ENCODE measurements at regions not wholly inside any gene's neighbourhood (a gene's known extent, or its start where the extent isn't known, plus 50 kb on each side); places are given as distances from the start of the nearest gene placed in this dataset.
"Not testable (repeated sequence)": the region's sequence is repeated elsewhere in the genome, so short reads cannot be mapped to it uniquely, and the experiment has no call there.

DNA sequence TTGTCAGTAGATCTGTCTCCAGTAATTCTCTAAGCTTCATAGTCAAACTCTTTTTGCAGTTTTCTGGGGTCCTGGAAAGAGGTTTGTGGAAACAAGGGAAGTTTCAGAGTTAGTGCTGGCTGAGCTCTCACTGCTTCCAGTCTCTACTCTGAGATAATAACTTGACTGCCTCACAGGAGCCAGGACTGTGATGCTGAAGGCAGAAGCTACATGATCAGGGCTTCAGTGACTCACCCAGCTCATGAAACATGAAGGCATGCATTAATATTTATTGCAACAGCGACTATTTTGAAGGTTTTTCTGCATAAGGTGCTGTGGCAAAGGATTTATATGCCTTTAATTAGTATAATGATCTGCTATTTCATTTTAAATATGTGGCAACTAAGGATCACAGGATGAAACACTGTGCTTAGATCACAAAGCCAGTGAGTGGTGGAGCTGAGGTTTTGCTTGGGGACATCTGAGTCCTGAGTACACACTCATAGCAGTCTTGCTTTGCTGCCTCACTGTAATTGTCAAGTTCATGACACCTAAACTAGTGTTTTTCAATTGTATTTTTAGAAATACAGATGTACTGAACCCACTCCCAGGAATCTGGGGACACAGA, 448.4 kb upstream of the GCFC2 start:
- H3K9me3 ChIP-seq (ENCODE audit: low read length), result no peaks in the 10 kb centered on the region
- H3K4me1 ChIP-seq (ENCODE audit: insufficient read depth, low read length), result peaks cover 30% of the 10 kb centered on the region
- H2AFZ ChIP-seq (ENCODE audit: low read depth, low read length), result no peak overlapping the region
- H3K36me3 ChIP-seq (ENCODE audit: insufficient read depth, low read length), result no peaks in the 10 kb centered on the region
- H3K4me3 ChIP-seq (ENCODE audit: low read length), result no peak overlapping the region
- H3K27me3 ChIP-seq (ENCODE audit: insufficient read depth, low read length), result no peaks in the 10 kb centered on the region

DNA sequence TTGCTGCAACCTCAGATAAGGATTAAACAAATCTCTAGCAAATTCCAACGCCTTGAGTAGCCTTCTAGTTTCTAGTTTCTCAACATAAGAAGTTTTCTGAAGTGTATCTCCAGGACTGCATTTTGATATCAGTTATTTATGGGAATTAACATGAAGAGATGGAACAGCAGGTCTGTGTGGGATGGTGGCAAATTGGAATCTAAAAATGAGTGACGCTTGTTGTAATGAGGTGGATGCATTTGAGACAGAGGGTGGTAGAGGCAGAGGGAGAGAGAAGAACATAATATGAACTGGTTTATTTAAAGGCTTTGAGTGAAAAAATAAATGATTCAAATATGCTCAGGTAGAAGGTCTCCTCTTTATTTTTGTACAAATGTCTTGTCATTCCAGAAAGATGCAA, 446.8 kb upstream of the GCFC2 start:
- H3K4me3 ChIP-seq (ENCODE audit: low read length), result no peak overlapping the region
- H3K9me3 ChIP-seq (ENCODE audit: low read length), result no peaks in the 10 kb centered on the region
- peaks cover 30% of the 10 kb centered on the region for H3K4me1 ChIP-seq (ENCODE audit: insufficient read depth, low read length)
- H3K36me3 ChIP-seq (ENCODE audit: insufficient read depth, low read length), result no peaks in the 10 kb centered on the region
- no peak overlapping the region for H2AFZ ChIP-seq (ENCODE audit: low read depth, low read length)
- H3K27me3 ChIP-seq (ENCODE audit: insufficient read depth, low read length), result no peaks in the 10 kb centered on the region

DNA sequence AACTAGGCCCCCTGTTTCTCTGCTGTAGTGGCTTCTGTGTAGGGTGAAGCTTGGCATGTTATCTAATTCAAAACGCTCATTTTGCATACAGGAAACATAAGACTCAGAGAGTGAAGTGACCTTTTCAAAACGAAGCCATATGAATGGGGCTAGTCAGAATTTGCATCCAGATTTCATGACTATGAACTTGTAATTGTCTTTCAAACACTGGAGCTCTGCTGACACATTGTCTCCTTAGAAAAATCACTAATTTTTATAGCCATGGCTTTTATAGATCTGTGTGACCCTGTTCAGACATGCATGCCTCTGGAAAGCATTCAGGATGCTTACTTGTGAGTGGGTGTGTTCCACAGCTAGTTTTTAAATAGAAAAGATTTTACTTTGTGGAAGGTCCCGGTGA, 444.3 kb upstream of the GCFC2 start:
- no peak overlapping the region for H2AFZ ChIP-seq (ENCODE audit: low read depth, low read length)
- H3K4me3 ChIP-seq (ENCODE audit: low read length), result no peak overlapping the region
- H3K9me3 ChIP-seq (ENCODE audit: low read length), result no peaks in the 10 kb centered on the region
- H3K36me3 ChIP-seq (ENCODE audit: insufficient read depth, low read length), result no peaks in the 10 kb centered on the region
- H3K27me3 ChIP-seq (ENCODE audit: insufficient read depth, low read length), result no peaks in the 10 kb centered on the region
- peaks cover 9% of the 10 kb centered on the region for H3K4me1 ChIP-seq (ENCODE audit: insufficient read depth, low read length)

DNA sequence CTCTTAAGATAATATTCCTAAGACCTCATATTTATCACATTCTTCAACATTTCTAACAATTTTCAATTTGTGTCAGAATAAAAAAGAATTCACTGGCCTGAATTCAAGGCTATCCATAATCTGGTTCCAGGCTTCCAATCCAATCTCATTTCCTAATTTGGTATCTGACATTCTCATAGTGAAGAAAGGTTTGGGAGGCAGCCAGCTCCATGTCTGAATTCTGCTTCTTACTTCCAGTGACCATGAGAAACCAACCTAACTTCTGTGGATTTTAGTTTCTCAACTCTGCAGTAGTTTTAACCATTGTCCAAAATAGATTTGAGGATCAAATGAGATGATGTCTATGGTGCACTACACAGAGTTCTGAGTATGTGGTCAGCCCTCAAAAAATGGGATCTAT, 439.1 kb upstream of the GCFC2 start:
- Histone ChIP-seq H3K27me3 (ENCODE audit: insufficient read depth, low read length) (no peaks in the 10 kb centered on the region), H3K36me3 (ENCODE audit: insufficient read depth, low read length) (no peaks in the 10 kb centered on the region), H3K9me3 (ENCODE audit: low read length) (peaks cover 2% of the 10 kb centered on the region), H2AFZ (ENCODE audit: low read depth, low read length) (no peak overlapping the region), H3K4me3 (ENCODE audit: low read length) (no peak overlapping the region), H3K4me1 (ENCODE audit: insufficient read depth, low read length) (no peaks in the 10 kb centered on the region)

DNA sequence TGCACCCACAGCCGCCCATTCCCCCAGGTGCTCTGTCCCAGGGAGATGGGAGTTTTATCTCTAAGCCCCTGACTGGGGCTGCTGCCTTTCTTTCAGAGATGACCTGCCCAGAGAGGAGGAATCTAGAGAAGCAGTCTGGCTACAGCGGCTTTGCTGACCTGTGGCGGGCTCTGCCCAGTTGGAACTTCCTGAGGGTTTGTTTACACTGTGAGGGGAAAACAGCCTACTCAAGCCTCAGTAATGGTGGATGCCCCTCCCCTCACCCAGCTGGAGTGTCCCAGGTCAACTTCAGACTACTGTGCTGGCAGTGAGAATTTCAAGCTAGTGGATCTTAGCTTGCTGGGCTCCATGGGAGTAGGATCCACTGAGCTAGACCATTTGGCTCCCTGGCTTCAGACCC, 428.6 kb upstream of the GCFC2 start:
- not testable (repeated sequence) for H3K9me3 ChIP-seq (ENCODE audit: low read length); H2AFZ ChIP-seq (ENCODE audit: low read depth, low read length); H3K4me1 ChIP-seq (ENCODE audit: insufficient read depth, low read length); H3K27me3 ChIP-seq (ENCODE audit: insufficient read depth, low read length); H3K4me3 ChIP-seq (ENCODE audit: low read length); H3K36me3 ChIP-seq (ENCODE audit: insufficient read depth, low read length)

DNA sequence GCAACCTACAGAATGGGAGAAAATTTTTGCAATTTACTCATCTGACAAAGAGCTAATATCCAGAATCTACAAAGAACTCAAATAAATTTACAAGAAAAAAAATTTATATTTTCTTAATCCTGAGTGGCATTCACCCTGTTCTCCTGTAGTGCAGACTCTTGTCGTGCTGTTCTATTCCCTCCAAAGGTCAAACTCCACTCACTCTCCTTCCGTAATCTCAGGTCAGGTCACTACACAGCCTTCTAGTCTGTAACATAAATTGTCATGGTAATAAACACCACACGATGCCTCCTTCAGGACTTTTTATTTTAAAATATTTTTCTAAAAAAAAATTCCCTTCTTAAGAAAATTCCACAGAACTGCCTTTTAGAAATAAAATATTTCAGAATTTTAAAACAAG, 417.9 kb upstream of the GCFC2 start:
- H3K9me3 ChIP-seq (ENCODE audit: low read length), result no peaks in the 10 kb centered on the region
- peaks cover 8% of the 10 kb centered on the region for H3K4me1 ChIP-seq (ENCODE audit: insufficient read depth, low read length)
- no peaks in the 10 kb centered on the region for H3K27me3 ChIP-seq (ENCODE audit: insufficient read depth, low read length)
- no peak overlapping the region for H3K4me3 ChIP-seq (ENCODE audit: low read length)
- H2AFZ ChIP-seq (ENCODE audit: low read depth, low read length), result no peak overlapping the region
- H3K36me3 ChIP-seq (ENCODE audit: insufficient read depth, low read length), result no peaks in the 10 kb centered on the region

DNA sequence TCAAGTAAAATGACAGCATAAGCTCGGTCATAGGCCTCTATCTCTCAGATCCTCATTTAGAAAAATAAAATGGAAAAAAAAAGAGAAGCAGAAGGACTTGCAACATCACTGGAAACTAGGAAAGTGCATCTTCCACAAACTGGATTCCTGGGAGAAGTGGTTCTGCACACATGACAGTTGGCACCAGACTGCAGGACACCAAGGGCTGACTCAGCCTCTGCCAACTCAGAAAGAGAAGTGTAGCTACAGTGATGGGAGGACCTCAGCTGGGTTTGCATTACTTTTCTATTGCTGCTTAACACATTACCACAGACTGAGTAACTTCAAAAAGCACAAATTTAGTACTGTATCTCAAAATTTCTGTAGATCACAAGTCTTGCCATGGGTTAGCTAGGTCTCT, 409.5 kb upstream of the GCFC2 start:
- Histone ChIP-seq H3K4me3 (ENCODE audit: low read length) (no peak overlapping the region), H3K27me3 (ENCODE audit: insufficient read depth, low read length) (no peaks in the 10 kb centered on the region), H3K4me1 (ENCODE audit: insufficient read depth, low read length) (no peaks in the 10 kb centered on the region), H3K9me3 (ENCODE audit: low read length) (no peaks in the 10 kb centered on the region), H3K36me3 (ENCODE audit: insufficient read depth, low read length) (no peaks in the 10 kb centered on the region), H2AFZ (ENCODE audit: low read depth, low read length) (no peak overlapping the region)

DNA sequence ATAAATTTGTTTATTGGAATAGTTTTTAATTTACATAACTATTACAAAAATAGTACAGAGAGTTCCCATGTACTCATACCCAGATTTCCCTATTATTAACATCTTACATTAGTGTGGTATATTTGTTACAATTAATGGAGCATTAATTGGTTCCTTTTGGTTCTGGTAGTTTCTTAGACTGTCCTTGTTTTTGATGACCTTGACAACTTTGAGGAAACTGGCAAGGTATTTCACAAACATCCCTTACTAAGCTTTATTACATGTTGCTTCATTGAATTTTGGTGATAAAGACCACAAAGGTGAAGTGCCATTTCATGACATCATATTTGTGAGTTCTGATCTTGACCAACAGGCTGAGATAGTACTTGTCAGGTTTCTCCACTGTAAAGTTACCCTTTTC, 379.0 kb upstream of the GCFC2 start:
- no peaks in the 10 kb centered on the region for H3K4me1 ChIP-seq (ENCODE audit: insufficient read depth, low read length)
- H3K9me3 ChIP-seq (ENCODE audit: low read length), result no peaks in the 10 kb centered on the region
- no peak overlapping the region for H3K4me3 ChIP-seq (ENCODE audit: low read length)
- no peaks in the 10 kb centered on the region for H3K27me3 ChIP-seq (ENCODE audit: insufficient read depth, low read length)
- no peaks in the 10 kb centered on the region for H3K36me3 ChIP-seq (ENCODE audit: insufficient read depth, low read length)
- no peak overlapping the region for H2AFZ ChIP-seq (ENCODE audit: low read depth, low read length)

DNA sequence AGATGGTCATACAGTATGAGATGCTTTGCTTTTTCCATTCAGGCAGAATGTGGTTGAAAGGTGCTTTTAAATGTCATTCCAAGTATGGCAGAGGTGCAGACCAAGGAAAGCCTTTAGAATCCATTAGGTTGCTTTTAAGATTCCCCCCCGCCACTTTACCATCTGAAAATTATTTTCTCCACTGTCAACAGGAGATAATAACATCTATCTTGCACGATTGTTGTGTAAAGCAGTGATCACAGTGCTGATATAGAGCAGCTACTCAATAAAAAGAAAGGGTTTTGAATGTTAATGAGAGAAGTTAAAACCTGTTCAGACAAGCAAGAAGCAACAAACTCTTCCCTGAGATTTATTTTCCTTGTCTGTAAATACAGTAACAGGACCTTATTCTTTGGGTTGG, 372.5 kb upstream of the GCFC2 start:
- H3K36me3 ChIP-seq (ENCODE audit: insufficient read depth, low read length), result no peaks in the 10 kb centered on the region
- no peaks in the 10 kb centered on the region for H3K9me3 ChIP-seq (ENCODE audit: low read length)
- H3K4me3 ChIP-seq (ENCODE audit: low read length), result no peak overlapping the region
- no peak overlapping the region for H2AFZ ChIP-seq (ENCODE audit: low read depth, low read length)
- H3K4me1 ChIP-seq (ENCODE audit: insufficient read depth, low read length), result peaks cover 6% of the 10 kb centered on the region
- H3K27me3 ChIP-seq (ENCODE audit: insufficient read depth, low read length), result no peaks in the 10 kb centered on the region

DNA sequence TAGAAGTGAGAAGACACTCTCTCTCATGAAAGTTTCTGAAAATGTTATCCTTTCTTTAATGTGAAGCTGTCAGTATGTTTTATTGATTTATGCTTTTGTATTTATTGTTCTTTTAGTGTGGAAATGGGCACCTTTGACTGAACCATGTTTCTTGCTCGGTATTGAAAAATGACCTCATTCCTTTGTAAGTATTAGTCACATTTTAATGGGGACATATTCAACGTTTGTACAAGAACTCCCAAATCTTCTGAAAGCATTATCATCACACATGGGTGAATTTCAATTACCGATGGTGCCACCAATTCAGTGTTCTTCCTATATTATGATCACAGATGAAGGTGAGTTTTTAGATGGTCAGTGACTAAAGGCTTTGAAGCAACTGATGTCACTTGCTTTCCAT, 371.8 kb upstream of the GCFC2 start:
- H2AFZ ChIP-seq (ENCODE audit: low read depth, low read length), result no peak overlapping the region

DNA sequence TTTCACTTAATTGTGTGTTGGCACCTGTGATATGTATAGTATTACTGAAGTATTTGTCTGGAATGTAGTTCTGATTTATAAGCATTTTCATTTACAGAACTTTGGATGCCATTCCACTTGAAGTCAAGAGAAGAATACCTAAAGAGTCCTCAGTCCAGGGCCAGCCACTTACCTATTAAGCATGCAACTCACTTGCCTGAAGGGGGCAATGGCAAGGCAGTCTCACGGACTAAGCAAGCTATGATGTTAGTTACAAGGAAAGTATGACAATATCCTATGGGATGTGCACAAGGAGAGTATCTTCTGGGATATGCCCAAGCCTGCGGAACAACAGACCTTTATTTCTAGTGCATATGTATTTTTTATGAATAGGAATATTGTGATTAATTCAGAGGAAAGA, 369.4 kb upstream of the GCFC2 start:
- Histone ChIP-seq H3K36me3 (ENCODE audit: insufficient read depth, low read length) (no peaks in the 10 kb centered on the region), H3K4me3 (ENCODE audit: low read length) (no peak overlapping the region), H3K4me1 (ENCODE audit: insufficient read depth, low read length) (peaks cover 6% of the 10 kb centered on the region), H3K27me3 (ENCODE audit: insufficient read depth, low read length) (no peaks in the 10 kb centered on the region), H3K9me3 (ENCODE audit: low read length) (no peaks in the 10 kb centered on the region), H2AFZ (ENCODE audit: low read depth, low read length) (no peak overlapping the region)

More for the DNA sequence above, 371.8 kb upstream of the GCFC2 start:
- Histone ChIP-seq H3K4me1 (ENCODE audit: insufficient read depth, low read length) (peaks cover 6% of the 10 kb centered on the region), H3K9me3 (ENCODE audit: low read length) (no peaks in the 10 kb centered on the region), H3K27me3 (ENCODE audit: insufficient read depth, low read length) (no peaks in the 10 kb centered on the region), H3K36me3 (ENCODE audit: insufficient read depth, low read length) (no peaks in the 10 kb centered on the region), H3K4me3 (ENCODE audit: low read length) (no peak overlapping the region)

DNA sequence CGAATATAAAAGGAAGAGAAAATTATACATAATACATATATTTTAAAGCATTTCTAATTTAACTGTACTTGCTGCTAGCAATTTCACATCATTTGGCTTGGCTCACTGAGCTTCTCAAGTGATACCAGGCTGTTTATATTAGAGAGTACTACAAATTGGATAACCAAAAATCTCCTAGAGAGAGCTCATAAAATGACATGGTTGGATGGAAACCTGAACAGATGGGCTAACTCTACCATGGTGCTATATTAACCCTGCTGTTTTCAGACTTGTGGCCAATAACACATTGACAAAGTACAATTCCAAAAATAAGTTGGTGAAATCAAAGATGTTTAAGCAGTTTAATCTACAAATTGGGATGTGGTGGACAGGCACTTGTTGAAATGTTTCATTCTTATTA, 364.4 kb upstream of the GCFC2 start:
- Histone ChIP-seq H3K4me3 (ENCODE audit: low read length) (no peak overlapping the region), H3K36me3 (ENCODE audit: insufficient read depth, low read length) (no peaks in the 10 kb centered on the region), H3K4me1 (ENCODE audit: insufficient read depth, low read length) (no peaks in the 10 kb centered on the region), H2AFZ (ENCODE audit: low read depth, low read length) (no peak overlapping the region), H3K27me3 (ENCODE audit: insufficient read depth, low read length) (no peaks in the 10 kb centered on the region), H3K9me3 (ENCODE audit: low read length) (no peaks in the 10 kb centered on the region)

DNA sequence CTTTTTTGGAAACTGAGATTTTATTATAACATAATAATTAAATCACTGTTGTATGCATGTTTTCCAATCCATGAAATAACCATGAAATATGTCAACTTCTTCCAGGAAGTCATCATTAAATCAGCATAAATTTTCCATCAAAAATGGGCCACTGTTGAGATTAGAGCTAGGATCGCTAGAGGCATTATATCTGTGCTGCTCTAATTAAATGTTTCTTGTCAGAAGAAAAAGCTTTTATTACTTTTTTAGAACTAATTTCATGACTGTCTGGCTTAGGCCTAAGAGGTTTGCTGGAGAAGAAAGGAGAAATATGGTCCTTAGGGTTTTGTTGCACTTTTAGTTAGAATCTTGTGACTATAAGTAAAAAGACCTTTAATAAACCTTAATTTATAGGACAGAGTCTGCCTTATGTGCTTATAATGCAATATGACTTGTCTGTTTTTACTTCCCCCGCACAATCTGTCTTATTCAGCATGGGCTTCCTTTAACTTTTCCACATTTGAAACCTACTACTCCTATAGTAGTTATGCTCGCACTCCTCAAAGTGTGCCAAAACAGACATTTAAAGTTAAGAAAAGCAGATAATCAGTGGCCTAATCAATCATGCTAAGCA, 363.4 kb upstream of the GCFC2 start:
- Histone ChIP-seq H3K36me3 (ENCODE audit: insufficient read depth, low read length) (no peaks in the 10 kb centered on the region), H3K9me3 (ENCODE audit: low read length) (peaks cover 1% of the 10 kb centered on the region), H2AFZ (ENCODE audit: low read depth, low read length) (no peak overlapping the region), H3K4me1 (ENCODE audit: insufficient read depth, low read length) (no peaks in the 10 kb centered on the region), H3K4me3 (ENCODE audit: low read length) (no peak overlapping the region), H3K27me3 (ENCODE audit: insufficient read depth, low read length) (no peaks in the 10 kb centered on the region)

DNA sequence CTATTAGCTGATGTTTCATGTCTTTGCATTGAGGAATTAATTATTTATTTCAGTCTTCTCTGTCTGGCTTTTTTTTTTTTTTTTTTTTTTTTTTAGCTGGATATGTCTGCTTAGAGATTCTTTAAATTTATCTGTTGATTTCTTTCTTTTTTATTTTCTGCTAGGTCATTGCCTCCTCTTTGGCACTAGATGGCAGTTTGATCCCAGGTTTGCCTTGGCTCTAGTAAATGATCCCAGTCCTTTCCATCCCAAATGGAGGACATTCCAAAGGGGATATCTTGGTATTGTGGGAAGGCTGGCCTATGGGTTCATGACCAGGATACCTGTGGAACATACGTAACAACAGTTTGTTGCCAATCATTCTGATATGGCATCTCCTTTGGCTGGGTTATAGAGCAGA, 339.5 kb upstream of the GCFC2 start:
- Histone ChIP-seq H3K27me3 (ENCODE audit: insufficient read depth, low read length) (no peaks in the 10 kb centered on the region), H3K36me3 (ENCODE audit: insufficient read depth, low read length) (no peaks in the 10 kb centered on the region), H2AFZ (ENCODE audit: low read depth, low read length) (no peak overlapping the region), H3K4me1 (ENCODE audit: insufficient read depth, low read length) (no peaks in the 10 kb centered on the region), H3K4me3 (ENCODE audit: low read length) (no peak overlapping the region), H3K9me3 (ENCODE audit: low read length) (peaks cover 1% of the 10 kb centered on the region)
